ENCODE measurements at regions not wholly inside any gene's neighbourhood (a gene's known extent, or its start where the extent isn't known, plus 50 kb on each side); places are given as distances from the start of the nearest gene placed in this dataset.

DNA sequence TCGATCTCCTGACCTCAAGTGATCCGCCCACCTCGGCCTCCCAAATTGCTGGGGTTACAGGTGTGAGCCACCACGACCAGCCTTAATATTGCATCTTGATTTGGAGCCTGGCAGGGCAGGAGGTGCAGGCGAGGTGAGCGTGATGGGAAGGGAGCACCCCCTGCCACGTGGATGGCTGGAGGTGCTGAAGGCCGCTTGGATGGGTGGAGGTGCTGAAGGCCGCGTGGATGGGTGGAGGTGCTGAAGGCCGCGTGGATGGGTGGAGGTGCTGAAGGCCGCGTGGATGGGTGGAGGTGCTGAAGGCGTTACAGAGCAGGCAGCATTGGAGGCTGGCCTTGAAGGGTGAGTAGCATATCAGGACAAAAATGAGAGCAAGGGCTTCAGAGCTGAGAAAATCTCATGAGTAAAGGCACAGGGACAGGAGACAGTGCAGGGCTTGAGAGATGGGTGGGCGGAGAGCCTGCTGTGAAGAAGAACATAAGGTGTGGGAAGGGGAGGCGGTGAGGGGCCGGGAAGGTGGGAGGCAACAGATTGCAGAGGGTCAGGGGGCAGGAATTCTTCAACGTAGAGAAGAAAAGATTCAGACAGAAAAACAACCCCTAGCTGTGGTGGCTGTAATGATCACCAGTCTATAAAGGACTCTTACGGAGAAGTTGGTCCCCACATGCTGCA is 101.7 kb upstream of the SEC14L1 start:
- TF ChIP-seq, protein P1, sequence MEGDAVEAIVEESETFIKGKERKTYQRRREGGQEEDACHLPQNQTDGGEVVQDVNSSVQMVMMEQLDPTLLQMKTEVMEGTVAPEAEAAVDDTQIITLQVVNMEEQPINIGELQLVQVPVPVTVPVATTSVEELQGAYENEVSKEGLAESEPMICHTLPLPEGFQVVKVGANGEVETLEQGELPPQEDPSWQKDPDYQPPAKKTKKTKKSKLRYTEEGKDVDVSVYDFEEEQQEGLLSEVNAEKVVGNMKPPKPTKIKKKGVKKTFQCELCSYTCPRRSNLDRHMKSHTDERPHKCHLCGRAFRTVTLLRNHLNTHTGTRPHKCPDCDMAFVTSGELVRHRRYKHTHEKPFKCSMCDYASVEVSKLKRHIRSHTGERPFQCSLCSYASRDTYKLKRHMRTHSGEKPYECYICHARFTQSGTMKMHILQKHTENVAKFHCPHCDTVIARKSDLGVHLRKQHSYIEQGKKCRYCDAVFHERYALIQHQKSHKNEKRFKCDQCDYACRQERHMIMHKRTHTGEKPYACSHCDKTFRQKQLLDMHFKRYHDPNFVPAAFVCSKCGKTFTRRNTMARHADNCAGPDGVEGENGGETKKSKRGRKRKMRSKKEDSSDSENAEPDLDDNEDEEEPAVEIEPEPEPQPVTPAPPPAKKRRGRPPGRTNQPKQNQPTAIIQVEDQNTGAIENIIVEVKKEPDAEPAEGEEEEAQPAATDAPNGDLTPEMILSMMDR (IDR thresholded peaks at IDR 0.05), result no peak
- TF ChIP-seq EP300 (IDR thresholded peaks at IDR 0.05; ENCODE audit: borderline replicate concordance in 1 of 2, low read depth in 1 of 2, low read length in 1 of 2) (no peak), YY1 (IDR thresholded peaks at IDR 0.05; ENCODE audit: low read depth) (no peak), RFX5 (IDR thresholded peaks at IDR 0.05; ENCODE audit: low read length) (no peak), MEF2A (IDR thresholded peaks at IDR 0.05; ENCODE audit: borderline replicate concordance, low read depth) (no peak), MXI1 (IDR thresholded peaks at IDR 0.05; ENCODE audit: low read depth, low read length) (no peak), POLR2AphosphoS5 (IDR thresholded peaks at IDR 0.05; ENCODE audit: low read depth, low read length) (no peak), NFIC (IDR thresholded peaks at IDR 0.05; ENCODE audit: borderline replicate concordance) (no peak), JUND (IDR thresholded peaks at IDR 0.05) (no peak)
- TF ChIP-seq, protein P2, sequence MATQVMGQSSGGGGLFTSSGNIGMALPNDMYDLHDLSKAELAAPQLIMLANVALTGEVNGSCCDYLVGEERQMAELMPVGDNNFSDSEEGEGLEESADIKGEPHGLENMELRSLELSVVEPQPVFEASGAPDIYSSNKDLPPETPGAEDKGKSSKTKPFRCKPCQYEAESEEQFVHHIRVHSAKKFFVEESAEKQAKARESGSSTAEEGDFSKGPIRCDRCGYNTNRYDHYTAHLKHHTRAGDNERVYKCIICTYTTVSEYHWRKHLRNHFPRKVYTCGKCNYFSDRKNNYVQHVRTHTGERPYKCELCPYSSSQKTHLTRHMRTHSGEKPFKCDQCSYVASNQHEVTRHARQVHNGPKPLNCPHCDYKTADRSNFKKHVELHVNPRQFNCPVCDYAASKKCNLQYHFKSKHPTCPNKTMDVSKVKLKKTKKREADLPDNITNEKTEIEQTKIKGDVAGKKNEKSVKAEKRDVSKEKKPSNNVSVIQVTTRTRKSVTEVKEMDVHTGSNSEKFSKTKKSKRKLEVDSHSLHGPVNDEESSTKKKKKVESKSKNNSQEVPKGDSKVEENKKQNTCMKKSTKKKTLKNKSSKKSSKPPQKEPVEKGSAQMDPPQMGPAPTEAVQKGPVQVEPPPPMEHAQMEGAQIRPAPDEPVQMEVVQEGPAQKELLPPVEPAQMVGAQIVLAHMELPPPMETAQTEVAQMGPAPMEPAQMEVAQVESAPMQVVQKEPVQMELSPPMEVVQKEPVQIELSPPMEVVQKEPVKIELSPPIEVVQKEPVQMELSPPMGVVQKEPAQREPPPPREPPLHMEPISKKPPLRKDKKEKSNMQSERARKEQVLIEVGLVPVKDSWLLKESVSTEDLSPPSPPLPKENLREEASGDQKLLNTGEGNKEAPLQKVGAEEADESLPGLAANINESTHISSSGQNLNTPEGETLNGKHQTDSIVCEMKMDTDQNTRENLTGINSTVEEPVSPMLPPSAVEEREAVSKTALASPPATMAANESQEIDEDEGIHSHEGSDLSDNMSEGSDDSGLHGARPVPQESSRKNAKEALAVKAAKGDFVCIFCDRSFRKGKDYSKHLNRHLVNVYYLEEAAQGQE (IDR thresholded peaks at IDR 0.05; ENCODE audit: low read depth, low read length), result no peak
- TF ChIP-seq, protein P3, sequence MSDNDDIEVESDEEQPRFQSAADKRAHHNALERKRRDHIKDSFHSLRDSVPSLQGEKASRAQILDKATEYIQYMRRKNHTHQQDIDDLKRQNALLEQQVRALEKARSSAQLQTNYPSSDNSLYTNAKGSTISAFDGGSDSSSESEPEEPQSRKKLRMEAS (IDR thresholded peaks at IDR 0.05; ENCODE audit: low read depth), result no peak
